ENCODE measurements at regions not wholly inside any gene's neighbourhood (a gene's known extent, or its start where the extent isn't known, plus 50 kb on each side); places are given as distances from the start of the nearest gene placed in this dataset.

DNA sequence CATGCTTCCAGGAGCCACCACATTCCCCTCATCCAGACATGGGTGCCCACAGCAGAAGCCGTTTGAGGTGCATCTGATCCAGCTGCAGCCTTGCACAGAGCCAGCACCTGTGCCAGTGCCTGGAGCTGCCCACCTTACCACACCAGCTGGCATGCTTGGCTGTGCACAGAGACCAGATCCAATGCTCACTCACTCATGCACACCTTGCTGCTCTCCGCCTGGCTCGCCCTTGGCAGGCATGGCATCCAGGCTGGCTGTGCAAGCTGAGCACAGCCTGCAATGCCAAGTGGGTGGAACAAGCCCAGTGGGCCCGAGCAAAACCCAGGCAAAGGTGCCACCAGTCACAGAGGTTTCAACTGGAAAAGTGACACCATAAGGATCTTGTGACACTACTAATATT is 66.9 kb upstream of the SEMA3A start:
- no peak overlapping the region for H3K27ac ChIP-seq (ENCODE audit: low read depth)
- DNase-seq (ENCODE audit: low spot score) = no peak
- ATAC-seq = no peak
- no peaks in the 10 kb centered on the region for H3K27me3 Mint-ChIP-seq (ENCODE audit: insufficient read depth, low read depth, poor library complexity)
- no peak overlapping the region for H3K4me2 ChIP-seq
- no peaks in the 10 kb centered on the region for H4K20me1 ChIP-seq (replicated peaks; ENCODE audit: insufficient read depth)
- no peak overlapping the region for H3K4me3 Mint-ChIP-seq
- H3K79me2 ChIP-seq (replicated peaks; ENCODE audit: insufficient read depth) = no peaks in the 10 kb centered on the region
- H3K36me3 Mint-ChIP-seq (ENCODE audit: low read depth) = peaks cover 4% of the 10 kb centered on the region; the same call in 1 of the 3 replicates
- no peaks in the 10 kb centered on the region for H3K36me3 ChIP-seq (ENCODE audit: insufficient read depth)
- no peaks in the 10 kb centered on the region for H3K27me3 ChIP-seq (ENCODE audit: insufficient read depth)
- H3K9me2 ChIP-seq (ENCODE audit: insufficient read depth) = no peaks in the 10 kb centered on the region
- no peak overlapping the region for H3K4me3 ChIP-seq
- no peak overlapping the region for H3K27ac Mint-ChIP-seq
- H3K9me3 Mint-ChIP-seq = peaks cover 4% of the 10 kb centered on the region; the same call in 1 of the 3 replicates
- TF ChIP-seq ZNF114 (CRISPR knock-in tag; IDR thresholded peaks at IDR 0.05) (no peak), JUNB (IDR thresholded peaks at IDR 0.05; ENCODE audit: unreplicated experiment) (no peak), STAT1 (IDR thresholded peaks at IDR 0.05; ENCODE audit: unreplicated experiment) (no peak), EZH2 (IDR thresholded peaks at IDR 0.05; ENCODE audit: low read depth, unreplicated experiment) (no peak), NANOG (IDR thresholded peaks at IDR 0.05; ENCODE audit: borderline replicate concordance) (no peak), ETS1 (IDR thresholded peaks at IDR 0.05) (no peak), ZNF462 (CRISPR knock-in tag; IDR thresholded peaks at IDR 0.05) (no peak), EZH2phosphoT487 (IDR thresholded peaks at IDR 0.05; ENCODE audit: unreplicated experiment) (no peak), ZNF331 (CRISPR knock-in tag; IDR thresholded peaks at IDR 0.05; ENCODE audit: low read depth) (no peak)
- TF ChIP-seq, protein P1, sequence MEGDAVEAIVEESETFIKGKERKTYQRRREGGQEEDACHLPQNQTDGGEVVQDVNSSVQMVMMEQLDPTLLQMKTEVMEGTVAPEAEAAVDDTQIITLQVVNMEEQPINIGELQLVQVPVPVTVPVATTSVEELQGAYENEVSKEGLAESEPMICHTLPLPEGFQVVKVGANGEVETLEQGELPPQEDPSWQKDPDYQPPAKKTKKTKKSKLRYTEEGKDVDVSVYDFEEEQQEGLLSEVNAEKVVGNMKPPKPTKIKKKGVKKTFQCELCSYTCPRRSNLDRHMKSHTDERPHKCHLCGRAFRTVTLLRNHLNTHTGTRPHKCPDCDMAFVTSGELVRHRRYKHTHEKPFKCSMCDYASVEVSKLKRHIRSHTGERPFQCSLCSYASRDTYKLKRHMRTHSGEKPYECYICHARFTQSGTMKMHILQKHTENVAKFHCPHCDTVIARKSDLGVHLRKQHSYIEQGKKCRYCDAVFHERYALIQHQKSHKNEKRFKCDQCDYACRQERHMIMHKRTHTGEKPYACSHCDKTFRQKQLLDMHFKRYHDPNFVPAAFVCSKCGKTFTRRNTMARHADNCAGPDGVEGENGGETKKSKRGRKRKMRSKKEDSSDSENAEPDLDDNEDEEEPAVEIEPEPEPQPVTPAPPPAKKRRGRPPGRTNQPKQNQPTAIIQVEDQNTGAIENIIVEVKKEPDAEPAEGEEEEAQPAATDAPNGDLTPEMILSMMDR (conservative IDR thresholded peaks at IDR 0.05; ENCODE audit: low read depth in 2 of 2) = no peak
- no peaks in the 10 kb centered on the region; the same call in 2 of the 3 replicates for H3K4me1 Mint-ChIP-seq
- H3K4me1 ChIP-seq (ENCODE audit: insufficient read depth) = no peaks in the 10 kb centered on the region
- H2AFZ ChIP-seq = no peak overlapping the region
- no peaks in the 10 kb centered on the region for H3F3A ChIP-seq (replicated peaks; ENCODE audit: low read depth)

Data from GM23338 (cell line).